SK-N-SH (cell line): ENCODE measurements at regions not wholly inside any gene's neighbourhood (a gene's known extent, or its start where the extent isn't known, plus 50 kb on each side); places are given as distances from the start of the nearest gene placed in this dataset.

ENCODE experiments used
- CTCF ChIP-seq: fragments of 200-600 bp; sonication (generic); IDR thresholded peaks from 2 replicates; pipeline ENCODE4 v1.6.1; 2017; ENCODE audit warnings: antibody characterized with exemption, mild to moderate bottlenecking, moderate library complexity
- EZH2phosphoT487 ChIP-seq: fragments of 200-600 bp; sonication (generic); IDR thresholded peaks from 2 replicates; pipeline ENCODE4 v1.6.1; 2017; ENCODE audit warnings: low read depth, mixed run types, mild to moderate bottlenecking, antibody characterized with exemption, moderate library complexity, borderline replicate concordance
- FOXM1 ChIP-seq: IDR thresholded peaks from 2 replicates; pipeline ENCODE4 v1.4.0; 2012; ENCODE audit warnings: low read depth, mild to moderate bottlenecking
- GABPA ChIP-seq: IDR thresholded peaks from 2 replicates; pipeline ENCODE4 v1.4.0; 2012; ENCODE audit warnings: low read depth, mild to moderate bottlenecking
- PBX3 ChIP-seq: IDR thresholded peaks from 2 replicates; pipeline ENCODE4; 2012
- POLR2AphosphoS5 ChIP-seq: IDR thresholded peaks from 2 replicates; pipeline ENCODE4 v1.6.1; 2012; ENCODE audit warnings: low read depth, low read length
- REST ChIP-seq: IDR thresholded peaks from 2 replicates; pipeline ENCODE4 v1.6.1; 2012; ENCODE audit warnings: mild to moderate bottlenecking, low read depth, low read length, moderate library complexity
- RFX5 ChIP-seq: IDR thresholded peaks from 2 replicates; pipeline ENCODE4 v1.6.1; 2012; ENCODE audit warnings: mild to moderate bottlenecking, improper control_type of control experiment, low read length
- SMC3 ChIP-seq: IDR thresholded peaks from 2 replicates; pipeline ENCODE4 v1.6.1; 2012; ENCODE audit warnings: low read depth, low read length, improper control_type of control experiment
- TAF1 ChIP-seq: IDR thresholded peaks from 2 replicates; pipeline ENCODE4 v1.6.1; 2012; ENCODE audit warnings: low read depth, mild to moderate bottlenecking, low read length, moderate library complexity, borderline replicate concordance

- TF ChIP-seq POLR2AphosphoS5 = no peak
- no peak for TF ChIP-seq TAF1
- no peak for TF ChIP-seq REST
- no peak for TF ChIP-seq CTCF
- no peak for TF ChIP-seq GABPA
- TF ChIP-seq SMC3 = no peak
- TF ChIP-seq EZH2phosphoT487 = no peak
- TF ChIP-seq FOXM1 = no peak
- TF ChIP-seq RFX5 = no peak
- TF ChIP-seq PBX3 = no peak
These were observed 50.8 kb upstream of the SGK1 start for GRCh38 chr6:134368670-134369069.
